ENCODE measurements at regions not wholly inside any gene's neighbourhood (a gene's known extent, or its start where the extent isn't known, plus 50 kb on each side); places are given as distances from the start of the nearest gene placed in this dataset.

GRCh38 chr7:12779947-12780346, 92.5 kb downstream of the ARL4A start:
- DNase-seq: no peak
- no peaks in the 10 kb centered on the region for H3K36me3 ChIP-seq
- H3K27ac ChIP-seq: no peak overlapping the region
- no peak for TF ChIP-seq CTCF (IDR thresholded peaks at IDR 0.05)
- ATAC-seq: no peak
- H3K27me3 ChIP-seq: no peaks in the 10 kb centered on the region
- H3K4me3 ChIP-seq: no peak overlapping the region
- intact Hi-C loops (cut with DNase I): no loop called here
- no peaks in the 10 kb centered on the region for H3K9me3 ChIP-seq
- no peaks in the 10 kb centered on the region for H3K4me1 ChIP-seq

GRCh38 chr7:12783421-12784095, 96.1 kb downstream of the ARL4A start:
- intact Hi-C loops (cut with DNase I): no loop called here
- DNase-seq (no peak), ATAC-seq (no peak)

GRCh38 chr7:12785473-12785872, 98.0 kb downstream of the ARL4A start:
- H3K27me3 ChIP-seq: no peaks in the 10 kb centered on the region
- no peak overlapping the region for H3K4me3 ChIP-seq
- no peaks in the 10 kb centered on the region for H3K4me1 ChIP-seq
- intact Hi-C loops (cut with DNase I): no loop called here
- no peaks in the 10 kb centered on the region for H3K36me3 ChIP-seq
- DNase-seq (no peak), ATAC-seq (no peak)
- H3K27ac ChIP-seq: no peak overlapping the region
- TF ChIP-seq CTCF (IDR thresholded peaks at IDR 0.05): no peak
- no peaks in the 10 kb centered on the region for H3K9me3 ChIP-seq

More at GRCh38 chr7:12783421-12784095, 96.1 kb downstream of the ARL4A start:
- no peaks in the 10 kb centered on the region for H3K27me3 ChIP-seq
- H3K4me3 ChIP-seq: no peak overlapping the region
- H3K36me3 ChIP-seq: no peaks in the 10 kb centered on the region
- no peaks in the 10 kb centered on the region for H3K4me1 ChIP-seq
- no peak for TF ChIP-seq CTCF (IDR thresholded peaks at IDR 0.05)
- H3K27ac ChIP-seq: no peak overlapping the region
- no peaks in the 10 kb centered on the region for H3K9me3 ChIP-seq

GRCh38 chr7:12786494-12786893, 99.1 kb downstream of the ARL4A start:
- no peaks in the 10 kb centered on the region for H3K9me3 ChIP-seq
- H3K4me1 ChIP-seq: no peaks in the 10 kb centered on the region
- intact Hi-C loops (cut with DNase I): no loop called here
- no peaks in the 10 kb centered on the region for H3K36me3 ChIP-seq
- DNase-seq (no peak), ATAC-seq (no peak)
- no peak overlapping the region for H3K27ac ChIP-seq
- no peak overlapping the region for H3K4me3 ChIP-seq
- H3K27me3 ChIP-seq: no peaks in the 10 kb centered on the region
- TF ChIP-seq CTCF (IDR thresholded peaks at IDR 0.05): no peak

GRCh38 chr7:12788171-12788570, 100.7 kb downstream of the ARL4A start:
- H3K4me3 ChIP-seq: no peak overlapping the region
- H3K36me3 ChIP-seq: no peaks in the 10 kb centered on the region
- ATAC-seq (no peak), DNase-seq (no peak)
- intact Hi-C loops (cut with DNase I): no loop called here
- no peaks in the 10 kb centered on the region for H3K9me3 ChIP-seq
- no peak overlapping the region for H3K27ac ChIP-seq
- no peak for TF ChIP-seq CTCF (IDR thresholded peaks at IDR 0.05)
- no peaks in the 10 kb centered on the region for H3K27me3 ChIP-seq
- no peaks in the 10 kb centered on the region for H3K4me1 ChIP-seq

GRCh38 chr7:12788591-12788990, 101.2 kb downstream of the ARL4A start:
- Histone ChIP-seq H3K27ac (no peak overlapping the region), H3K4me3 (no peak overlapping the region), H3K36me3 (no peaks in the 10 kb centered on the region), H3K9me3 (no peaks in the 10 kb centered on the region), H3K4me1 (no peaks in the 10 kb centered on the region), H3K27me3 (no peaks in the 10 kb centered on the region)
- intact Hi-C loops (cut with DNase I): no loop called here
- DNase-seq (no peak), ATAC-seq (no peak)
- no peak for TF ChIP-seq CTCF (IDR thresholded peaks at IDR 0.05)

All from upper lobe of right lung (tissue), 1 donor.